ENCODE measurements at regions not wholly inside any gene's neighbourhood (a gene's known extent, or its start where the extent isn't known, plus 50 kb on each side); places are given as distances from the start of the nearest gene placed in this dataset.

DNA sequence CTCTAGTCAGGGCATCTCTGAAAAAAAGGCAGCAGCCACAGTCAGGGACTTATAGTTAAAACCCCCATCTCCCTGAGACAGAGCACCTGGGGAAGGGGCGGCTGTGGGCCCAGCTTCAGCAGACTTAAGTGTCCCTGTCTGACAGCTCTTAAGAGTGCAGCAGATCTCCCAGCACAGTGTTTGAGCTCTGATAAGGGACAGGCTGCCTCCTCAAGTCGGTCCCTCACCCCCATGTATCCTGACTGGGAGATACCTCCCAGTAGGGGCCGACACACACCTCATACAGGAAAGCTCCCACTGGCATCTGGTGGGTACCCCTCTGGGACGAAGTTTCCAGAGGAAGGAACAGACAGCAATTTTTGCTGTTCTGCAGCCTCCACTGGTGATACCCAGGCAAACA is 129.0 kb downstream of the ANXA5 start:
- Histone ChIP-seq H3K9me3 (ENCODE audit: low read depth, low read length, poor library complexity, severe bottlenecking) (no peaks in the 10 kb centered on the region), H3K4me3 (ENCODE audit: low read depth, low read length, poor library complexity, severe bottlenecking) (no peak overlapping the region), H3K27ac (ENCODE audit: low read depth, low read length, poor library complexity, severe bottlenecking) (no peak overlapping the region), H3K4me1 (ENCODE audit: insufficient read depth, low read length, poor library complexity, severe bottlenecking) (no peaks in the 10 kb centered on the region), H3K27me3 (replicated peaks; ENCODE audit: insufficient read depth, low read depth, low read length, poor library complexity) (no peaks in the 10 kb centered on the region), H3K36me3 (ENCODE audit: insufficient read depth, low read length, poor library complexity, severe bottlenecking) (no peaks in the 10 kb centered on the region)
- no peak for TF ChIP-seq EZH2 (IDR thresholded peaks at IDR 0.05; ENCODE audit: borderline replicate concordance, low read depth, low read length, poor library complexity, severe bottlenecking)
- TF ChIP-seq, protein P1, sequence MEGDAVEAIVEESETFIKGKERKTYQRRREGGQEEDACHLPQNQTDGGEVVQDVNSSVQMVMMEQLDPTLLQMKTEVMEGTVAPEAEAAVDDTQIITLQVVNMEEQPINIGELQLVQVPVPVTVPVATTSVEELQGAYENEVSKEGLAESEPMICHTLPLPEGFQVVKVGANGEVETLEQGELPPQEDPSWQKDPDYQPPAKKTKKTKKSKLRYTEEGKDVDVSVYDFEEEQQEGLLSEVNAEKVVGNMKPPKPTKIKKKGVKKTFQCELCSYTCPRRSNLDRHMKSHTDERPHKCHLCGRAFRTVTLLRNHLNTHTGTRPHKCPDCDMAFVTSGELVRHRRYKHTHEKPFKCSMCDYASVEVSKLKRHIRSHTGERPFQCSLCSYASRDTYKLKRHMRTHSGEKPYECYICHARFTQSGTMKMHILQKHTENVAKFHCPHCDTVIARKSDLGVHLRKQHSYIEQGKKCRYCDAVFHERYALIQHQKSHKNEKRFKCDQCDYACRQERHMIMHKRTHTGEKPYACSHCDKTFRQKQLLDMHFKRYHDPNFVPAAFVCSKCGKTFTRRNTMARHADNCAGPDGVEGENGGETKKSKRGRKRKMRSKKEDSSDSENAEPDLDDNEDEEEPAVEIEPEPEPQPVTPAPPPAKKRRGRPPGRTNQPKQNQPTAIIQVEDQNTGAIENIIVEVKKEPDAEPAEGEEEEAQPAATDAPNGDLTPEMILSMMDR (conservative IDR thresholded peaks at IDR 0.05; ENCODE audit: low read depth, low read length): no peak
- ChIA-PET POLR2A (ENCODE audit: low non-redundant PET) (no interaction called here), CTCF (no interaction called here)
- intact Hi-C loops (cut with micrococcal nuclease; ENCODE audit: unreplicated experiment): no loop called here
- DNase-seq (ENCODE audit: low spot score): no peak
- BruUV-seq (replicated peaks): no TSS peak

DNA sequence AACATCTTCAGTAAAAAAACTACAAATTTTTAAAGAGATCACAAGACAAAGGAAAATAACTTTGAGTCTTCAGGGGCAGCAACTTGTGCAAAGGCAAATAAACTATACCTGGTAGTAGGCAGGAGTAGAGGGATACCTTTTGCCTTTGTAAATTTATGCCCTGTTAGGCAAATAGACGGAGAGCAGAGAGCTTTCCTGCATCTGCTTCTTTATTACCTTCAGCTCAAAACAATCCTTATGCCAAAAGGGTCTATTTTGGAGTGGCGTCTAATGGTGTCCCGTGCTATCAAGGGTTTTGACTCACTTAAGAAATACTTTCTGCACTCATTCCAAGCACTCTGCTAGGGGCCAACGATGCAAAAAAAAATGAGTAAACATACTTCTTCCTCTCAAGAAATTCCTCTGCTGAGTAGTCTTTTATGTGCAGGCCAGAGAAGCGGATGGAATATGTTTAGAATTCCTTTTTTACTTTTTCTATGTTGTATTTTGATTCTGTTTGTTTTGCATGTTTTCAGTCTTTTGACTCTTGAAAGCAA is 131.9 kb downstream of the ANXA5 start:
- POLR2A ChIA-PET (ENCODE audit: low non-redundant PET): interaction anchor here (0.7 kb wide), 1 partner anchor 23 kb away, joined by 5 read pairs; no protein-coding TSS in a partner anchor
- no peaks in the 10 kb centered on the region for H3K27me3 ChIP-seq (replicated peaks; ENCODE audit: insufficient read depth, low read depth, low read length, poor library complexity)
- CTCF ChIA-PET: no interaction called here
- BruUV-seq (replicated peaks): no TSS peak
- TF ChIP-seq EZH2 (IDR thresholded peaks at IDR 0.05; ENCODE audit: borderline replicate concordance, low read depth, low read length, poor library complexity, severe bottlenecking): no peak
- TF ChIP-seq, protein P1 (conservative IDR thresholded peaks at IDR 0.05; ENCODE audit: low read depth, low read length): no peak
- no peaks in the 10 kb centered on the region for H3K9me3 ChIP-seq (ENCODE audit: low read depth, low read length, poor library complexity, severe bottlenecking)
- no peak overlapping the region for H3K4me3 ChIP-seq (ENCODE audit: low read depth, low read length, poor library complexity, severe bottlenecking)
- H3K4me1 ChIP-seq (ENCODE audit: insufficient read depth, low read length, poor library complexity, severe bottlenecking): no peaks in the 10 kb centered on the region
- H3K27ac ChIP-seq (ENCODE audit: low read depth, low read length, poor library complexity, severe bottlenecking): no peak overlapping the region
- no peaks in the 10 kb centered on the region for H3K36me3 ChIP-seq (ENCODE audit: insufficient read depth, low read length, poor library complexity, severe bottlenecking)
- intact Hi-C loops (cut with micrococcal nuclease; ENCODE audit: unreplicated experiment): no loop called here
- DNase-seq (ENCODE audit: low spot score): no peak

DNA sequence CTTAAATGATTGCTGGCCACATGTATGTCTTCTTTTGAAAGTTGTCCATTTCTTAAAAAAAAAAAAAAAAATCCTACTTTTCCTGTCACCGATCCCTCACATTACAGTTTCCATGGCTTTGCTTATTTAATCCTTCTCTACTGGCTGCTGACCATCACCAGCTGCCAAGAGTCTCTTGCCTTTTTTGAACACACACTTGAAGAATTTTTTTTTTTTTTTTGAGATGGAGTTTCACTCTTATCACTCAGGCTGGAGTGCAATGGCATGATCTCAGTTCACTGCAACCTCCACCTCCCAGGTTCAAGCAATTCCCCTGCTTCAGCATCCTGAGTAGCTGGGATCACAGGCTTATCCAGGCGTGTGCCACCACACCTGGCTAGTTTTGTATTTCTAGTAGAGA is 134.0 kb downstream of the ANXA5 start:
- Histone ChIP-seq H3K4me1 (ENCODE audit: insufficient read depth, low read length, poor library complexity, severe bottlenecking) (no peaks in the 10 kb centered on the region), H3K27me3 (replicated peaks; ENCODE audit: insufficient read depth, low read depth, low read length, poor library complexity) (no peaks in the 10 kb centered on the region), H3K27ac (ENCODE audit: low read depth, low read length, poor library complexity, severe bottlenecking) (no peak overlapping the region), H3K9me3 (ENCODE audit: low read depth, low read length, poor library complexity, severe bottlenecking) (no peaks in the 10 kb centered on the region), H3K4me3 (ENCODE audit: low read depth, low read length, poor library complexity, severe bottlenecking) (no peak overlapping the region), H3K36me3 (ENCODE audit: insufficient read depth, low read length, poor library complexity, severe bottlenecking) (no peaks in the 10 kb centered on the region)
- intact Hi-C loops (cut with micrococcal nuclease; ENCODE audit: unreplicated experiment): no loop called here
- CTCF ChIA-PET: no interaction called here
- POLR2A ChIA-PET (ENCODE audit: low non-redundant PET): no interaction called here
- no peak for TF ChIP-seq EZH2 (IDR thresholded peaks at IDR 0.05; ENCODE audit: borderline replicate concordance, low read depth, low read length, poor library complexity, severe bottlenecking)
- TF ChIP-seq, protein P1 (conservative IDR thresholded peaks at IDR 0.05; ENCODE audit: low read depth, low read length): no peak
- BruUV-seq (replicated peaks): no TSS peak
- DNase-seq (ENCODE audit: low spot score): no peak
